ENCODE measurements at regions not wholly inside any gene's neighbourhood (a gene's known extent, or its start where the extent isn't known, plus 50 kb on each side); places are given as distances from the start of the nearest gene placed in this dataset.
"Not testable (repeated sequence)": the region's sequence is repeated elsewhere in the genome, so short reads cannot be mapped to it uniquely, and the experiment has no call there.

- DNase-seq, result no peak
Observed at GRCh38 chr5:156164306-156164705, 162.7 kb upstream of the SGCD start.

- no peak for DNase-seq
Observed at GRCh38 chr5:156169495-156169894, 157.5 kb upstream of the SGCD start.

GRCh38 chr5:156170351-156170961 is 156.5 kb upstream of the SGCD start:
- no peak for DNase-seq

- no peak for DNase-seq
Observed at GRCh38 chr5:156174225-156174624, 152.7 kb upstream of the SGCD start.

GRCh38 chr5:156178117-156178516 is 148.8 kb upstream of the SGCD start:
- DNase-seq, result no peak

- no peak for DNase-seq
Observed at GRCh38 chr5:156181656-156182055, 145.3 kb upstream of the SGCD start.

- no peak for DNase-seq
Observed at GRCh38 chr5:156182174-156182967, 144.6 kb upstream of the SGCD start.

GRCh38 chr5:156186760-156187159 is 140.2 kb upstream of the SGCD start:
- DNase-seq, result no peak

GRCh38 chr5:156188016-156188415 is 138.9 kb upstream of the SGCD start:
- DNase-seq, result no peak

GRCh38 chr5:156189628-156190027 is 137.3 kb upstream of the SGCD start:
- no peak for DNase-seq

GRCh38 chr5:156191547-156191946 is 135.4 kb upstream of the SGCD start:
- no peak for DNase-seq

GRCh38 chr5:156197042-156197635 is 129.8 kb upstream of the SGCD start:
- no peak for DNase-seq

- no peak for DNase-seq
Observed at GRCh38 chr5:156199045-156199444, 127.9 kb upstream of the SGCD start.

- no peak for DNase-seq
Observed at GRCh38 chr5:156200938-156201787, 125.8 kb upstream of the SGCD start.

GRCh38 chr5:156201788-156202403 is 125.1 kb upstream of the SGCD start:
- no peak for DNase-seq

GRCh38 chr5:156208271-156208670 is 118.7 kb upstream of the SGCD start:
- DNase-seq, result no peak

- DNase-seq, result no peak
Observed at GRCh38 chr5:156218367-156219158, 108.4 kb upstream of the SGCD start.

GRCh38 chr5:156219483-156220005 is 107.4 kb upstream of the SGCD start:
- no peak for DNase-seq

- DNase-seq, result no peak
Observed at GRCh38 chr5:156221816-156222215, 105.1 kb upstream of the SGCD start.

- DNase-seq, result no peak
Observed at GRCh38 chr5:156223547-156223946, 103.4 kb upstream of the SGCD start.

GRCh38 chr5:156226485-156226884 is 100.5 kb upstream of the SGCD start:
- DNase-seq, result not testable (repeated sequence)

GRCh38 chr5:156230887-156231286 is 96.1 kb upstream of the SGCD start:
- DNase-seq, result no peak
